ENCODE measurements at regions not wholly inside any gene's neighbourhood (a gene's known extent, or its start where the extent isn't known, plus 50 kb on each side); places are given as distances from the start of the nearest gene placed in this dataset.
A peak's percentile ranks its signal among the peaks of the same experiment; 100 is the strongest.
"Not testable (repeated sequence)": the region's sequence is repeated elsewhere in the genome, so short reads cannot be mapped to it uniquely, and the experiment has no call there.

DNA sequence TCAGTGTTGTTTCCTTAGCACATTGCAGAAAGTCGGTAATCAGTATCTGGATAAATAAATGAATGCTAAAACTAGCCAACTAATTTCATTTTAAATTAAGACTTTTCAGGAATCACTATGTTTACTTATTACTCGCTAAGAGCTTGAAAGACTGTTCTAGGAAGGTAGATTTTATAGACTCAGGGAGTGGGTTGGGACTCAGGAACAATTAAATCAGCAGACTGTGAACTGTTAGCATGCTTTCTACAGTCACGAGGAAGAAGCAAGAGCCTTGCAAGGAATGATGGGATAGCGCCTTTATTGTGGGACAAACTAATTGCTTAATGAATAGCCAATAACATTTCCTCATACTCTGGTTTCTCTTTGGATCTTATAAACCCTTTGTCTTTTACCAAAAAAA lies 183.2 kb upstream of the AADAT start:
- no peak for DNase-seq (ENCODE audit: low spot score)

DNA sequence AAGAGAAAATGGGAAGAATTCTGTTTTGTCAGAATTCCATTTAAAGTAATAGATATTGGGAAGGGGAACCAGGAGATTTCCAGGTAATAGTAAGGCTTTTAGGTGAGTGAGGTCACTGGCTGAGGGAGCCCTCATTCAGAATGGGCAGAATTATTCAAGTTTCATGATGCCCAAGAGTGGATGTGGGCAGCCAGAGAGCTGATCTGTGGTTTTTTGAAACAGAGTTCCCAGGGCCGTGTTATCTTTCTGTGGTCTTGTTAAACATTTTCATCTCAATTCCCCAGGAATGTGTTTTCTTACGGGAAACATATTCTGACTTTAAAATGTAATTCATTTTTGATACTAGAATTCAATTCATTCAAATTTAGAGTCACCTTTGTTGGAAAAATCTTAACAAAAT lies 182.0 kb upstream of the AADAT start:
- no peak for DNase-seq (ENCODE audit: low spot score)

DNA sequence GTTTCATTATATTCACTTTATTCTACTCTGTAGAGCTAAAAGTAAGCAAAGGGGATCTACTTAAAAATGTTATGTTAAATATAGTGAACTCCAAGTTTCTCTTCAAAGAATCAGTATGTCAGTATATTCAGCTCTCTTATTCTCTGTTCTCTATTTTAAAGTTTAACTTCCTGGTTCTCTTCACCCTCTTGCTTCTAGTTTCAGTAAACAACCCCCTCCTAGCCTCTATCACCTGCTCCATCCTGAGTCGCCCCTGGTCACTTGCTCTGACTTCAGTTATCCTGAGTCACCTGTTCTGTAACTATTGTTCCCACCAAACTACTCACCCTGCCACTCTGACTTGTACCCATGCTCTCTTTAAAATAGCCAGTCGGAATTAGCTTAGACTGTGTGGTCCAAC lies 180.9 kb upstream of the AADAT start:
- DNase-seq (ENCODE audit: low spot score): no peak

DNA sequence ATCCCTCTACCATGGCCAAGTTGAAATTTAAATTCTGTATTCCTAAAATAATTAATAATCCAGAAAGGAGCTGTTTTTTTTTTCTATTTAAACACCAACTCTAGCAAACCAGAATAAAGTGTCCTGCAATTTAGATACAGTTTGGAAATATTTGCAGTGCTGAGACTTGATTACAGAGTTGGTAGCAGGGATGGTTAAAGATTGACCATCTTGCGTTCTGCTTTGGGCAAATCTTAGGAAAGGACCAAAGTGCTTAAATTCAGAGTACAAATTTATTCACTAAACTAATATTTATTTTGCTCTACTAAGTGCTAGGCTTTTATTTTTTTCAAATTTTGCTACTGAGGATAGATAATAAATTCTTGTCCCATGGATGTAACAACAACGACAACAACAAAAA lies 180.2 kb upstream of the AADAT start:
- no peak for DNase-seq (ENCODE audit: low spot score)

DNA sequence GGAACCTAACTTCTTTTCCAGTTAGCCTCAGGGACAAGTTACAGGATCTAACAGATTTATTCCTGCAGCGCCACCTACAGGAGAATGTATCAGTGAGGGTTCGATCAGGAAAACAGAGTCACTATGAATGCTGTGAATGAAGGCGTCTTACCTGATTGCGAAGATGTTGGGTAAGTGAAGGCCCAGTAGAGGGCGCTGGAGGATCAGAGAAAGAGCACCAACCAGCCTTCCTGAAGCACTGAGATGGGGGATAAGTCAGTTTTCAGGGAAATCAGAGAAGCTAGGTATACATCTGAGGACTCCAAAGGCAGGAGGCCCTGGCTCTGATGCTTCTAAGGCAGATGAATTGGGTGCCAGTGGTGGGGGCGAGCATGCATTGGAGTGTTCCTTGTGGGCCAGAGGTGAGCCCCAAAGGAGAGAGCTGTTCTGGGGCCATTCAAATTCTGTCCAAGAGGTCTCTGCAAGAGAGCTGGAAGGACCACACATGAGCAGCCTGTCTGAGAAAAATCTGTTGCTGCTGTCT lies 169.9 kb upstream of the AADAT start:
- DNase-seq (ENCODE audit: low spot score): peak; percentile 59

DNA sequence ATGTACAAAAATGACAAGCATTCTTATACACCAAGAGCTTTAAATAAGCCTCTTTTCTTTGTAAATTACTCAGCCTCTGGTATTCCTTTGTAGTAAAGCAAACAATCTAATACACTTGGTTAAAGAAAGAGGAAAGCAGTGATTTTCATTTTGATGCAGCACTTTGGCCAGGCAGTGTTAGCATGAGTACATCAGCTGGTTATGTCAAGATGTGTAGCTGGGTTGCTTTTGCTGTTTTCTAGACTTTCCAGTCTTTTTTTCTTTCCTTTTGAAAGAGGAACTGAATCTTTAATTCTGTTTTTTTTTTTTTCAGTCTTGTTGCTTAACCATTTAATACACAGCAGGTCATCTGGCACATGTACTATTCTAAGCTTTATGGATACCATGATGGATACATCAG lies 167.1 kb upstream of the AADAT start:
- no peak for DNase-seq (ENCODE audit: low spot score)

DNA sequence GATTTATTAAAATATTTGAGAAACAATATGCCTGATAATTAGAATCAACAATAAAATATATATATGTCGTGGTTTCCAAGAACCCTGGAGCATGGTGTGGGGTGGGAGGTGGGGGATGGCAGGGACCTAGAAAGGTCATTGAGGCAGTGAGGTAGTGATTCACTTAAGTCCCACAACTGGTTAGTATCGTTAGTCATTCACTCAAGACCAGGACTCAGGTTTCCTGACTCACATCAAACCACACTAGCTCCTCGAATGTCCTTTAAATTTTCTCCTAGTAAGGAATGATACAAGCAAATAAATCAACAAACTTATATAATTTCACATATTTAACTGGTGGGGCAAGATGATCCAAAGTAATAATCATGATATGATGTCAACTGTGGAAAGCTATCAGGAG lies 158.8 kb upstream of the AADAT start:
- DNase-seq (ENCODE audit: low spot score): no peak

DNA sequence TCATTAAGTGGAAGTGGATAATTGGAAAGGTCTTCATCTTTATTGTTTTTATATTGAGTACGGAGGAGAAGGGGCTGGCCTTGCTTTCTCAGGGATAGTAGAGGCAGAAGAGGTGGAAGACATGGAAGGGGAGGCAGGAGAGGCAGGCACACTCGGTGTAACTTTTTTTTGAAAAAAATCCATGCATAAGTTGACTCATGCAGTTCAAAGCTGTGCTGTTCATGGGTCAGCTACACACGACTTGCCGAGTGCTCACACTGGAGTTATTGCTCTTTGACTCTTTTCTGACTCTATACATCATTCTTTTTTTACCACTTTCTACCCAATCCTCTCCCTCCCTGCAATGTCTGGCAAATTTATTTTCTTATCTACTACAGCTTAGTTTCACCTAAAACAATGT lies 158.3 kb upstream of the AADAT start:
- no peak for DNase-seq (ENCODE audit: low spot score)

DNA sequence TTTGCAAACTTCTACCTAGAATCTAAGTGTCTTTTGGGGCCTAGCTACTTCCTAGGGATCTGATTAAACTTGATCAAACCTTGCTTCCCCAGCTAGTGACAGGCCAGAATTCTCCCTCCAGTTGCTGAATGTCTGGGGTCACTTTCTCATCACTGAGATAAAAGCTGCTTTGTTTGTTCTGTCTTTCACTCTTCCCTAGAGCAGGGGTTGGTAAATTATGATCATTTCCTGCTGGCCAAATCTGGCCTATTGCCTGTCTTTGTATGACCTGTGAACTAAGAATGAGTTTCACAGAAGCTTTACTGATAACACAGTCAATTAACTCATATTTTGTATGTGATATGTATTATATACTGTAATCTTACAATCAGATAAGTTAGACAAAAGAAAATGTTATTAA lies 157.8 kb upstream of the AADAT start:
- DNase-seq (ENCODE audit: low spot score): no peak

DNA sequence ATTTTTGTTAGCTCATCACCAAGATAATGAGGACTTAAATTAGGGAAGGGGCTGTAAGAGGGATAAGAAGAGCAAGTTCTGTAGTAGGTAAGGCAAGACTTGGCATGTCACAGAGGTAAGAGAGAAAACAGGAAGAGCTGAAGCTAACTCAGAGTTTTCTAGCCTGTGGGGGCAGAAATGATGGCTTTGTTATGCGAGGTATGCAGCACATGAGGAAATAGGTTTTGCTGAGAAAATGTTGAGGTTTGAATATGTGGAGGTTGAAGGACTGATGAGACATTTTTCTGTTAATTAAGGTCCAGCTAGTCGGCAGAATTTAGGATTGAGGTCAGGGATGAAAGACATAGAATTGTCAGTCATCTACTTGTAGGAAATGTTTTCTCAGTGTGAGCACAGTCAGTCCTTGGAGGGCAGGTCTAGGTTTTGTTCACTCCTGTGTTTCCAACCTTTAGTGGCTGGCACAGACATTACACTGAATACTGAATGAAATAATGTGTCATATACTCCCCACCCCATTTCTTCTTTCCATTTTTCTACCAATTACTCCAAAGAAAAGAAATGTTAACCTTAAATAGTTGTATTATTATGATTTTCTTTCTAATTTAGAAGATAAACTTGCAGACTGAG lies 154.0 kb upstream of the AADAT start:
- no peak for DNase-seq (ENCODE audit: low spot score)

DNA sequence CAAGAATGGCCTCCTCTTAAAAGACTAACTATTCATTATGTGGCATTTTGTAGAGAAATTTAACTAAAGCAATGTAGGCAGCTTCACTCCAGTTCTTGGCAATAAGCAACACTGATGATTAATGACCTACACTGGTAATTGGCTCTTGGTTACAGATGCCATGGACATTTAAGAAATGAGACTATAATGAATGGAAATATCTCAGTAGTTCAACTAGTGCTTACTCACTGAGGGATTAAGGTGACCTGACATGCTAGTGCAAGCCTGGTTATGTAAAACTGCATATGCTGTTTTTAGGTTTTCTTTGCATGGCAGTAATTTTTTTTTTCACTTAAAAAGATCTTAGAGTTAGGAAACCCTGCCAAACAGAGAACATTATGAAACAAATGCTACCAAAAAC lies 152.7 kb upstream of the AADAT start:
- DNase-seq (ENCODE audit: low spot score): no peak

DNA sequence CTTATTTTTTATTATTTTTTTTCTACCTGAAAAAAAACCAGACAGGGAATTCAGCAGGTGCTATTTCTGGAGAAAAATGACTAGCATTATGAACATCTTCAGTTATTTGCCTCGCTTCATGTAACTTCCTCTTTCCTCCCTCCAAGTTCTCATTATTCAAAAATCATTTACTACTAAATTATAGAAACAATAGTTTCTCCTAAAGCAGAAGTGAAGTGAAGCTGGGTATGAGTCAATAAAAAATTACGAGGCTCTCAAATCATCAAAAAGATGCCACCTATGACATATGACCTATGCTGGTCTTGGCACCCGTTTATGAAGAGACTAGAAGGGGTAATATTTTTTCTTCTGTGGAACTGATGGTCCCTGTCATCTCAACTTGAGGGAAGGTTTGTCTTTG lies 145.0 kb upstream of the AADAT start:
- no peak for DNase-seq (ENCODE audit: low spot score)

DNA sequence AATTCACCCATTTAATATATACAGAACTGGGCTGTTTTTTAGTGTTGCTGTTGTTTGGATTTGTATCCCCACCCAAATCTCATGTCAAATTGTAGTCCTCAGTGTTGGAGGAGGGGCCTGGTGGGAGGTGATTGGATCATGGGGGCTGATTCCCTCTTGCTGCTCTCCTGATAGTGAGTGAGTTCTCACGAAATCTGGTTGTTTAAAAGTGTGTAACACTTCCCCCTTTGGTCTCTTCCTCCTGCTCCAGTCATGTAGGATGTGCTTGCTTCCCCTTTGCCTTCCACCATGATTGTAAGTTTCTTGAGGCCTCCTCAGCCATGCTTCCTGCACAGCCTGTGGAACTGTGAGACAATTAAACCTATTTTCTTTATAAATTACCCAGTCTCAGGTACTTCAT lies 141.6 kb upstream of the AADAT start:
- no peak for DNase-seq (ENCODE audit: low spot score)

DNA sequence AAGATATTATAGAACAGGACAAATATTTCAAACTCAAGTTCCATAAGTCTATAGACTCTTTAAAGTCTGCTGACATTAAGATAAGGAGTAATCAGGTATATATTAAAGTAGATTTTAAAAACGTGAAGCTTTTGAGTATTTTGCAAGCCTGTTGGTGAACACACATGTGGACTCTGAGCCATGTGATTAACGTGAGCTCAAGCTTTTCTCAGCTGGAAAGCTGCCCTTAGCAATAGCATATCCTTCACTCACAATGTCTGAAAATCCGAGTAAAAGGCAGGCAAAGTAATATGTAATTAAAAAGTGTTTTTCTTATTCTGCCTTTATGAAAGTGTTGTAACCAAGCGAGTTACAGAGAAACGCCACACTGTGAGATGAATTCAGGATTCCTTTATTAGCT lies 140.5 kb upstream of the AADAT start:
- no peak for DNase-seq (ENCODE audit: low spot score)

DNA sequence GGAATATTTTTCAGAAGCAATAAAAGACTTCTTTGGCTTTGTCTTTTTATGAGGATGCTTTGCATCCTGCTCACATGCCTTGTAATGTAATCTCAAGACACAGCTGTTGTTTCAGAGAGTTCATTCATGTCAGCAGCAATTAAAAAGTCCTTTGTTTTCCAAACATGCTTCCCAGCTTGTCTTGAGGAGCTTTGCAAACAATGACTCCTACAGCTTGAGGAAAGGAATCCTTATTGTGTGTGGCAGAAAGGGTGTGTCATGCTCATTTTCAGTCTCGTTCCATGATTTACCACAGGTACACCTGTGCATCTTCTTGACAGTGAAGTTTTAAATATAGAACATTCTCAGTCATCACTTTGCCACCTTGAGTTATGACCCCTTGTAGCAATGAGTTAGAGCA lies 139.2 kb upstream of the AADAT start:
- no peak for DNase-seq (ENCODE audit: low spot score)

DNA sequence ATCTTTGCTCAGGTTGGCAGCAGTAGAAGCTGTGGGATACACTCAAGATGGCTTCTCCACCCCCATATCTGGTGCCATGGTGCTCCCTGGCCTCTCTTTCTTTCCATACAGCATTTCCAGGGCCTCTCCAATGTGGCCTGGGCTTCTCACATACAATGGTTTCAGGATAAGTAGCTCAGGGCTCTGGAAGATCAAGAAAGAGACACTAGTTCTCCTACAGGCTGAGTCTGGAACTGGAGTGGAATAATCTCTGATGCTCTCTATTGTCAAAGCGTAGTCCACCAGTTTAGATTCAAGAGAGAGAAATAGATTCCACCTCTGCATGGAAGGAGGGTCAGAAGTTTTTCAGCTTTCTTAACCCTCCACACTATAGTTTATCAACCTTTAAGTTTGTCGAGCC lies 138.2 kb upstream of the AADAT start:
- no peak for DNase-seq (ENCODE audit: low spot score)

DNA sequence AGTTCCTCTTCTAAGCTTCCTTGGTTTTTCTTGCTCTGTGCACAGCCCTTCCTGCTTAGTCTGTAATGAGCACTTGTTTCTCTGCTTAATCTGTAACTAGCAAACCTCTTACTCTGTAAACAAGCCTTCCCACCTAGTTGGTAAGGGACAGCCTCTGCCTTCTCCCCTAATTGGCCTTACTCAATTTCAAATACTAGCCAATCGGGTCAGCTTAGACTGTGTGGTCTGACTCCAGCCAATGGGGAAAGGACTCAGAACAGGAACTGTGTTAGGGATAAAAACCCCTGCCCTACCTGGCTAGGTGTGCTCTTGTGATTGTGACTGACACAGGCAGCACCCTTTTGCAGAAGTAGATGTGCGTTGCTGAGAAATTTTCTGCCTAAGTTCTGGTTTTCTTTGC lies 136.5 kb upstream of the AADAT start:
- no peak for DNase-seq (ENCODE audit: low spot score)

DNA sequence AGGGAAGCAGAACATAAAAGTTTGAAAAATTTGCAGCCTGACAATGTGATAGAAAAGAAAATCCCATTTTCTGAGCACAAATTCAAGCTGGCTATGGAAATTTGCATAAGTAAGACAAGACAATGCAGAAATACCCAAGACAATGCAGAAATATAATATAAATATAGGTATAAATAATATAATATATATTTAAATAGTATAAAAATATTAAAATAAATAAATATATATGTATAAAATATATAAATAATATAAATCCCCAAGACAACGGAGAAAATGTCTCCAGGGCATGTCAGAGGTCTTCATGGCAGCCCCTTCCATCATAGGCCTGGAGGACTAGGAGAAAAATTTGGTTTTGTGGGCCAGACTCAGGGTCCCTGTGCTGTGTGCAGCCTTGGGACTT lies 125.0 kb upstream of the AADAT start:
- no peak for DNase-seq (ENCODE audit: low spot score)

DNA sequence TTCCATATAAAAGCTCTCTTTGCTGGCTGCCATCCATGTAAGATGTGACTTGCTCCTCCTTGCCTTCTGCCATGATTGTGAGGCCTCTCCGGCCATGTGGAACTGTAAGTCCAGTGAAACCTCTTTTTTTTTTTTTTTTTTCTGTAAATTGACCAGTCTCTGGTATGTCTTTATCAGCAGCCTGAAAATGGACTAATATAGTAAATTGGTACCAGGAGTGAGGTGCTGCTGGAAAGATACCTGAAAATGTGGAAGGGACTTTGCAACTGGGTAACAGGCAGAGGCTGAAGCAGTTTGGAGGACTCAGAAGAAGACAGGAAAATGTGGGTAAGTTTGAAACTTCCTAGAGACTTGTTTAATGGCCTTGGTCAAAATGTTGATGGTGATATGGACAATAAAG lies 124.3 kb upstream of the AADAT start:
- DNase-seq (ENCODE audit: low spot score): no peak

DNA sequence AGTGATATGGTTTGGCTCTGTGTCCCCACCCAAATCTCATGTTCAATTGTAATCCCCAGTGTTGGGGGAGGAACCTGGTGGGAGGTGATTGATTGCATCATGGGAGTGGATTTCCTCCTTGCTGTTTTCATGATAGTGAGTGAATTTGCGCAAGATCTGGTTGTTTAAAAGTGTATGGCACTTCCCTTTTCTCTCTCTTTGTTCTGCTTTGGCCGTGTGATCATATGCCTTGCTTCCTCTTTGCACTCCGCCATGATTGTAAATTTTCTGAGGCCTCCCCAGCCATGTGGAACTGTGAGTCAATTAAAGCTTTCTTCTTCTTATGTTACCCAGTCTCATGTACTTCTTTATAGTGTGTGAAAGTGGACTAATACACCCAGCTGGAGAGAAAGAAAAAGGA lies 113.0 kb upstream of the AADAT start:
- no peak for DNase-seq (ENCODE audit: low spot score)

DNA sequence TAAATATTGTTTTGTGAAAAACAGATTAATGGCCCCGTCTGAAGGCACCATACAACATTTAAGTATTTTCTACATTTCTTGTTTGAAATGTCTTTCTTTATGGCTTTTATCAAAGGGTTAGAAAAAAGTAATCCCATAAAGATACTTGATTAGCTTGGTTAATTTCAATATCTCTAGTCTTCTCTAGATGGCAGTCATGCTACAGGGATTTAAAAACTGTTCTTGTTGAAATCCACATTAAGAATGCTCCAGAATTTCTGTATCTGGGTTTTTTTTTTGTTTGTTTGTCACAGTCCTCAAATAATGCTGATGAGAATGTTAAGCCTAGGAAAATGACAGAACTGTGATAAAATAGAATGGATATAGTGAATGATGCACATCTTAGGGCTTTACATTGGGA lies 109.0 kb upstream of the AADAT start:
- DNase-seq (ENCODE audit: low spot score): no peak

DNA sequence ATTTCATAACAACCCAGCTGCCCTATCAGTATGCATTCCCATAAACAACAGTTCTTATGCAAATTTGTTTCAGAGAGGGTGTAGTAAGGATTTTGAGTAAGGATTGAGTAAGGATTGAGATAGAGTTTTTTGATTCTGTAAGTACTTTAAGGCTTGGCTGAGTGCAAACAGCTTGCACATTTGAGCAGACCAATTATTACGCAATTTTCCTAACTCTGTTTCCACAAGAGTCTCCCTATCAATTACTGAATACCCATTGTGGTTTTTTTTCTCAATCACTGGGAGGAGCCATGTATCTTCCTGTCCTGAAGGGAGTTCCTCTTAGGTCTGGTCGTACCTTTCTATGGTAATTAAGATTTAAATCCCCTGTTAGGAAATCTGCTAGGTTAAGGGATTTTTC lies 105.0 kb upstream of the AADAT start:
- DNase-seq (ENCODE audit: low spot score): not testable (repeated sequence)

DNA sequence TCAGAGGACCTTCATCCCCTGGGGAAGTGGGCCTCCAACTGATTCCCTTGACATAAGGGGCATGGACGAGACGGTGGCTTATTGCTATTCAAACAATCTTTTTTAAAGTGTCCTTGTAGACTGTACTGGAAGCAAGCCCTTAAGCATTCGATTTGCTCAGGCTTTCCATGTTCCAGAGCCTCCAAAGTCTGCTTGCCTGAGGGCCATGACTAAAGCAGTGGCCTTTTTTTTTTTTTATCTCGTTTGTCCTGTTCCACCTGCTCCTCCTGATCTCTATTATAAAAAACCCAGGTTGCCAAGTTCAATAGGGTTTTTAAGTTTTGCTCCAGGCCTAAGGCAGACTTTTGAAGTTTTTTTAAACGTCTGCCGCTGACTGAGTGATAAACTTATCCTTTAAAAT lies 103.7 kb upstream of the AADAT start:
- DNase-seq (ENCODE audit: low spot score): no peak

DNA sequence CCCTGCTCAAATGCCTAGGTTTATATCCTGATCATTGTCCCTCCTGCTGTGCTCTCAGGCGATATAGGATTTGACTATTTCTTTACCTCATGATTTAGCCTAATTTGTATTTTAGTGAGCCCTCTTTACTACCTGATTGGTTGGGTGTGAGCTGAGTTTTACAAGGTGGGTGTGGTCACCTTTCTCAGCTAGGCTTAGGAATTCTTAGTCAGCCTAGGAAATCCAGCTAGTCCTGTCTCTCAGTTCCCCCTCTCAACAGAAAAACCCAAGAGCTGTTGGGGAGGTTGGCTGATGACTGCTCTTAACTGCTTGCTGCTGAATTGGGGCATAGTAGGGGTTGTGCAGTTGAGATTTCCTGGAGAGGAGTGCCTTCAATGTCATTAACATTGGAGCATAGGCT lies 100.5 kb upstream of the AADAT start:
- DNase-seq (ENCODE audit: low spot score): no peak

DNA sequence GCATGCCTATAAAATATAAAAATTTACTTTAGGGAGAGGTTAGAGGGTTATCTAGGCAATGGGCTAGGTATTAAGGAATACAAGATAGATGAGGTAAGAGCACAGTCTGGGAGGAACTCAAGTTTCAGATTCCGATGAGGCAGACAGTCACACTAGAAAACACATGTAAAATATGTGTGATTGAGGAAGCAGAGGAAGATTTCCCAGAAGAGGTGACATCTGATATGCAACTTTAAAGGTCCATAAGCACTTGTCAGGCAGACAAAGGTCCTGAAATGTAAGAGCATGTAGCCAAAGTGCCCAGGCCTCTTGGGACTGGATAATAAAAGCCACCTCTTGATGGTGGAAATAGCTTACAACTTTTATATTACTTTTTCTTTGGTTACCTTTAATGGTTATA lies 81.1 kb upstream of the AADAT start:
- no peak for DNase-seq (ENCODE audit: low spot score)

Data from HuH-7 (cell line).